Stimulated activated CD4-positive, alpha-beta T cell treated with anti-CD3 and anti-CD28 coated beads, Interleukin-1b, Interleukin-23, amount 100 ng/mL, for 4 hours (primary cell): ENCODE measurements at regions not wholly inside any gene's neighbourhood (a gene's known extent, or its start where the extent isn't known, plus 50 kb on each side); places are given as distances from the start of the nearest gene placed in this dataset.
"Not testable (repeated sequence)": the region's sequence is repeated elsewhere in the genome, so short reads cannot be mapped to it uniquely, and the experiment has no call there.

ENCODE experiments used
- DNase-seq, 2 donors: peaks; one replicate each; pipeline ENCODE4 v3.0.0-alpha.2; 2020; ENCODE audit warnings: low read depth in 2 of 2

DNA sequence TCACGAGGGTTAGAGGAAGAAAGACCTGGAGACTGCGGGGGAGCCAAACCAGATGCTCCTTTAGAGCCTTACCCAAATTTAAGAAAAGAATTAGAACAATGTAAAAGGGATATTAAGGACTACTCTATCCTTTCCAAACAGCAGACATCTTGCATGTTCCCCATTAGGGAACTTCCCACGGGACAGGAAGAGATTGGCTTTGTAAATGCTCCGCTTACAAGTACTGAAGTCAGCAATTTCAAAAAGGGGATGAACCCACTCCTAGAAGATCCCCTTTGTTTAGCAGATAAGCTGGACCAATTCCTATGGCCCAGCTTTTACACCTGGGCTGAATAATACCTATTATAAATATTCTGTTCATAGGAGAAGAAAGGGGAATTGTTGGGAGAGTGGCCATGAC lies 74.2 kb downstream of the APOBEC1 start:
- no peak for DNase-seq

DNA sequence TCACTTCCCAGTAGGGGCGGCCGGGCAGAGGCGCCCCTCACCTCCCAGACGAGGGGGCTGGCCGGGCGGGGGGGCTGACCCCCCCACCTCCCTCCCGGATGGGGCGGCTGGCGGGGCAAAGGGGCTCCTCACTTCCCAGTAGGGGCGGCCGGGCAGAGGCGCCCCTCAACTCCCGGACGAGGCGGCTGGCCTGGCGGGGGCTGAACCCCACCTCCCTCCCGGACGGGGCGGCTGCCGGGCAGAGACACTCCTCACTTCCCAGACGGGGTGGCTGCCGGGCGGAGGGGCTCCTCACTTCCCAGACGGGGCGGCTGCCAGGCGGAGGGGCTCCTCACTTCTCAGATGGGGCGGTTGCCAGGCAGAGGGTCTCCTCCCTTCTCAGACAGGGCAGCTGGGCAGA lies 75.6 kb downstream of the APOBEC1 start:
- not testable (repeated sequence) for DNase-seq

DNA sequence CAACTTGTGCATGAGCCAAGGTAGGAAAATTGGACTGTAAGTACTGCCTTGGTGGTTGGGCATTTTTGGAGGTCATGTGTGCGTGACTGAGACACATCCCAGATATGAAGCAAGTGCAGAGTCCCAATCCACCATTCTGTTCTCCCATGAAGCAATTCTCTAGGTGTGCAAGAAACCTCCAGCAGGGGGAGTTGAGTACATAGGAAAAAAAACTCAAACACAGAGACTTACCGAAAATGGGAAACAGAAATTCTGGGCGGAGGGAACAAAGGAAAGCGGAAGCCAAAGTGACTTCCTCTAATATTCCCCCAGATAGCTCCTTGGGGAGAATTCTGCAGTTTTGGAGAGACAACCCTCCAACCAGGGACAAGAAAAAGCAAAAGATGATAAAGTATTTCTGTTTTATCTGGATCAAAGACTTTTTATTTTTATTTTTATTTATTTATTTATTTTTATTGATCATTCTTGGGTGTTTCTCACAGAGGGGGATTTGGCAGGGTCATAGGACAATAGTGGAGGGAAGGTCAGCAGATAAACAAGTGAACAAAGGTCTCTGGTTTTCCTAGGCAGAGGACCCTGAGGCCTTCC lies 76.9 kb downstream of the APOBEC1 start:
- DNase-seq = peak in 1 of 2 donors; percentile 24

DNA sequence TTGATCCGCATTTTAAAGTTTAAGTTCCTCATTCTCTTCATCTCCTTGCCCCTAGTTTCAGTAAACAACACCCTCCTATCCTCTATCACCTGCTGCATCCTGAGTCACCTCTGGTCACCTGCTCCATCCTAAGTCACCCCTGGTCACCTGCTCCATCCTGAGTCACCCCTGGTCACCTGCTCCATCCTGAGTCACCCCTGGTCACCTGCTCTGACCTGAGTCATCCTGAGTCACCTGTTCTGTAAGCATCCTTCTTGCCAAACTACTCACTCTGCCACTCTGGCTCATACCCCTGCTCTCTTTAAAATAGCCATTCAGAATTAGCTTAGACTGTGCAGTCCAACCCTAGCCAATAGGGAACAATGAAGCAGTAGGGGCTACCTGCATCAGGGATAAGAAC lies 80.6 kb upstream of the CD163 start:
- DNase-seq = not testable (repeated sequence)

DNA sequence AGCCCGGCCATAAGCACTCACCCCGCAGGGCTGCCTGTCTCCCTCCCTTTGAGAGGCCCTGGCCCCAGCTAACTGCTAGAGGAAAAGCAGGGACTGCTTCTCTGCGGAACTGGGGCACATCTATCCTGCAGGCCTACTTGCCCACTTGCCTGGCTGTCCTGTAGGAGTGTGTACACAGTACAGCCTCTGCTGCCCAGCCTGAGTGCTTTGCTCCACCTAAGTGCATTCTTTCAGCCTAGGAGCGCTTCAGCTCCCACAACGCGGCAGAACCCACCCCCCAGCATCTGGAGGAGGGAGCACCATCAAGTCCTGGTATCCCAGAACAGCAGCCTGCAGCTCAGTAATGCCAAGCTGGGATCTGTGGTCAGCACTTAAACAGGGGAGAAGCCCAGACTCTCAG lies 79.9 kb upstream of the CD163 start:
- DNase-seq = no peak

DNA sequence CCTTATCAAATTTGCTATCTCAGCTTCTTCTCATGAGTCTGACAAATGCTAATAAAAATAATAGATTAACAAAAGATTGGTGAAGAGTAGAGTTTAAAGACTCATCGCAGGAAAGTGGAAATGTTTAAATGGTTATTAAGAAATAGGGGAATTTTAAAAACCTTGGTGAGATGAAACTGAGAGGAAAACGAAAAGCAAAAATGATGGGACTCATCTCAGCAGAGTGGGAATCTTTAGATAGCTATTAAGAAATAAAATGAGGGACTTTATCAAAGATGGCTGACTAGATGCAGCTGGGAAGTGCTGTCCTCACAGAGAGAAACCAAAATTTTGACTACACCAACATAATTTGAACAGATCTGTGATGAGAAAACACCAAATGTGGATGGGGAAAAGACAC lies 79.2 kb upstream of the CD163 start:
- DNase-seq = no peak

DNA sequence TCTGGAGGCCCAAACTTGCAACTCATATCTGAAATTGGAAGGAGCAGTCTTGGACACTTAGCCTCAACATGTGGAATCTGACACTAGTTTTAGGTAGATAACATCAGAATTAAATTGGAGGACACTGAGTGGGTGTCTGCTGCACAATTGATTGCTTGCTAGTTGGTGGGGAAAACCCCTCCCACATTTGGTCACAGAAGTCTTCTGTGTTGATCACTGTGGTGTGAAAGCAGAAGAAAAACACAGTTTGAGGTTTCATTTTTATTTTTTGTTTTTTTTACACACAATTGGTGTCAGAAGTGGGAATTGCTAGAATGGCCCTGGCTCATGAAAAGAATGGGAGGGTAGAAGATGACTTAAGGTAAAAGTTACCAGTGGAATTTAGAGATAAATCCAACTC lies 78.0 kb upstream of the CD163 start:
- DNase-seq = no peak

DNA sequence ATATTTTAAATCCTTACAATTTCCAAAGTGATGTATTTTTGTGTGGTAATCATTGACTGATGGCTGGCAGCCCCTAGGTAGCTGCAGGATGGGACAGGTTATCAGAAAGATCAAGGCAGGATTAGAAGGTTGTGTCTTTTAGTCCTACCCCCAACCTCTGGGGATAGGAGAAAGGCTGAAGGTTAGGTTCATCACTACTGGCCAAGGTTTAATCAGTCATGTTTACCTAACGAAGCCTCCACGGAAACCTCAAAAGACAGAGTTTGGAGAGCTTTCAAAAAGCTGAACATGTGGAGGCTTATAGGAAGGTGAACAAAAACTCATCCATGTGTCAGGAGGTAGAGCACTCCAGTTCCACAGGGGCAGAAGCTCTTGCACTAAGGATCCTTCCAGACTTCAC lies 77.5 kb upstream of the CD163 start:
- DNase-seq = no peak

DNA sequence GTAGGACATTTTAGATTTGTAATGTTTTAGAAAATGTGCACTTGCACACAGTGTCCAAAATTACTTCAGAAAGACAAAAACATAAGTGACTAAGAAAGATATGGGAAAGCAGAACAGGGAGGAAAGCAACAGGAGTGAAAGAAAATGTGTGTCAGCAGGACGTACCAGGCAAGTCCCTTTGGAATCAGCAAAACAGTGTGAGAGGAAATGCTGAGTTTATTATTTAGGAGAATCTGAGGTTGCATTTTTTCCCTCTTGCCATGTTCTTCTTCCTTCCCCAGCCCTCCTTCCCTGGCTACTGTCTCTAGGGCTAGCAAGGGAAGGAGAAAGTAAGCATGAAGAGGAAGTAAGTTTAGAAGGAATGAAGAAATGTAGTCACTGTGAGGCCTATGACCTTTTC lies 67.7 kb upstream of the CD163 start:
- DNase-seq = no peak

DNA sequence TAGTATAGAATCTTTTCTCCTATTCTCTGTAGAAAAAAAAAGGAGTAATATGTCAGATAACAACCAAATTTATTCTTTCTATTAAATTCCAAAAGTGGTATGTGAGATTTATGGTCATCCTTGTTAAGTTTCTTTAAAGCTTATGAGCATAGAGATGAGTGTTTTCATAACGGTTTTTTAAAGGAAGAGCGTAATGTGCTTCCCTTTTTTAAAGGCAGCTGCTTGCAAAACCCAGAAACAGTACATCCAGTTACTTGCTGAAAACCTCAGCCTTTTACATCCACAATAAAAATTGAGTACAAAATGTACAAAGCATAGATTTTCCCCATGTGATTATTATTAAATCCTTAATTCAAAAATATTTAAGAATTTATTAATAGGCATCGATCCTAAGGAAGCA lies 53.6 kb upstream of the CD163 start:
- no peak for DNase-seq

DNA sequence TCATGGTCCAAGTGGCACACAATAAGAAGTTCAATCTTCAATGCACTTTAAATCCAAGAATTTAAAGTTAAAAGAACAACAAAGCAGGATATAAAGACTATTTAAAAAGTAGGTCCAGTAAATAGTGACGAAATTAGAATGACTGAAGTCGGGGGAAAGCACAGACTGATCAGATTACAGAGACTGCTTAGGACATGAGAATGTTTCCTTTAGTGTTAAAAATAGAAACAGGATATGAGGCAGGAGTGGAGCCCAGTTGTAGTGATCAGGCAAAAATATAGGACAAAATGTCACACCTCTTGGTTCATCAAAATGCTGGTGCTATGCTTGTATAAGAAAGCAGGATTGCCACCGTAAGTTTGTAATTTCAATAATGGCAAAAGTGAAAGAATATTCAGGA lies 52.2 kb upstream of the CD163 start:
- no peak for DNase-seq

DNA sequence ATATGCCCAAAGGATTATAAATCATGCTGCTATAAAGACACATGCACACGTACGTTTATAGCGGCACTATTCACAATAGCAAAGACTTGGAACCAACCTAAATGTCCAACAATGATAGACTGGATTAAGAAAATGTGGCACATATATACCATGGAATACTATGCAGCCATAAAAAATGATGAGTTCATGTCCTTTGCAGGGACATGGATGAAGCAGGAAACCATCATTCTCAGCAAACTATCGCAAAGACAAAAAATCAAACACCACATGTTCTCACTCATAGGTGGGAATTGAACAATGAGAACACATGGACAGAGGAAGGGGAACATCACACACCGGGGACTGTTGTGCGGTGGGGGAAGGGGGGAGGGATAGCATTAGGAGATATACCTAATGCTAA lies 51.3 kb upstream of the CD163 start:
- not testable (repeated sequence) for DNase-seq
